HepG2 (cell line): ENCODE measurements at regions not wholly inside any gene's neighbourhood (a gene's known extent, or its start where the extent isn't known, plus 50 kb on each side); places are given as distances from the start of the nearest gene placed in this dataset.

Experiments used
- ATAC-seq: fragments of 200-7000 bp; cut with Tn5 transposase; 3 replicates; pipeline ENCODE4 v1.9.1; 2020; ENCODE audit warnings: mild to moderate bottlenecking, moderate library complexity
- BruUV-seq: library from RNA; stranded (reverse); fragments of 400-500 nt; replicated peaks from 2 replicates; lab custom pipeline; 2021; lab: Mats Ljungman, UMichigan
- CTCF ChIA-PET: fragments of 300-600 bp; formaldehyde crosslinking; extraction: SDS; loops from one replicate; lab custom pipeline; 2021; ENCODE audit warnings: low total read pairs, inconsistent platforms, low intra/inter-chr PET ratio; lab: Yijun Ruan, JAX
- POLR2A ChIA-PET: fragments of 350-600 bp; sonication (Branson Sonifier 250); formaldehyde crosslinking; loops from one replicate; lab custom pipeline; 2020; ENCODE audit warnings: antibody characterized with exemption, inconsistent platforms; lab: Yijun Ruan, JAX
- DNase-seq: peaks from one replicate; pipeline ENCODE4 v3.0.0-alpha.2; 2015; ENCODE audit warnings: low spot score
- FAIRE-seq: peaks from 3 replicates; lab custom pipeline; 2011; peaks lifted over from hg19 to GRCh38; lab: Jason Lieb, UNC
- H2AFZ ChIP-seq: one replicate; pipeline ENCODE4 v1.6.1; 2011; ENCODE audit warnings: low read length, inconsistent platforms
- H3K27ac ChIP-seq: fragments of 300-600 bp; 3 replicates; pipeline ENCODE4 v1.8.0; 2011; ENCODE audit warnings: mixed run types, mild to moderate bottlenecking, mixed read lengths, low read length, inconsistent platforms; ENCODE audit not compliant: insufficient read depth; ENCODE audit errors: extremely low read length
- H3K27me3 ChIP-seq, 2 experiments: fragments of 200-600 bp in 1 of 2; 2 replicates in 1 of 2; 3 replicates in 1 of 2; pipeline versions ENCODE4 v1.6.0 to v1.8.0; 2011; ENCODE audit warnings: low read length in 2 of 2, mild to moderate bottlenecking in 2 of 2, moderate library complexity in 2 of 2, inconsistent platforms in 1 of 2; ENCODE audit not compliant: insufficient read depth in 2 of 2, control insufficient read depth in 1 of 2
- H3K36me3 ChIP-seq, 2 experiments: fragments of 200-600 bp in 1 of 2; replicated peaks in 1 of 2; 2 replicates in 1 of 2; 3 replicates in 1 of 2; pipeline versions ENCODE4 v1.5.1 to v1.8.0; 2011; ENCODE audit warnings: low read length in 2 of 2, inconsistent platforms in 1 of 2; ENCODE audit not compliant: insufficient read depth in 2 of 2, control insufficient read depth in 1 of 2
- H3K4me1 ChIP-seq: 2 replicates; pipeline ENCODE4 v1.5.1; 2012; ENCODE audit warnings: low read length, inconsistent platforms; ENCODE audit not compliant: insufficient read depth
- H3K4me2 ChIP-seq: 2 replicates; pipeline ENCODE4 v1.6.0; 2011; ENCODE audit warnings: low read depth, low read length, inconsistent platforms
- H3K4me3 ChIP-seq, 3 experiments: fragments of 200-600 bp in 1 of 3; sonication (generic), shearing (Covaris generic) in 1 of 3; replicated peaks in 1 of 3; 2 replicates each; pipeline ENCODE4 v1.5.1; 2011 to 2016; ENCODE audit warnings: low read length in 3 of 3, inconsistent platforms in 2 of 3, low read depth in 2 of 3, mild to moderate bottlenecking in 2 of 3, control low read depth in 1 of 3, mixed read lengths in 1 of 3; ENCODE audit not compliant: insufficient read depth in 1 of 3
- H3K79me2 ChIP-seq: one replicate; pipeline ENCODE4 v1.6.1; 2011; ENCODE audit warnings: low read length, inconsistent platforms; ENCODE audit not compliant: insufficient read depth
- H3K9ac ChIP-seq: 2 replicates; pipeline ENCODE4 v1.6.0; 2011; ENCODE audit warnings: mild to moderate bottlenecking, low read depth, low read length, inconsistent platforms; ENCODE audit not compliant: insufficient read depth
- H3K9me3 ChIP-seq: 2 replicates; pipeline ENCODE4 v1.5.1; 2012; ENCODE audit warnings: mild to moderate bottlenecking, low read length
- H4K20me1 ChIP-seq: 2 replicates; pipeline ENCODE4 v1.6.0; 2011; ENCODE audit warnings: inconsistent platforms, mild to moderate bottlenecking, low read length, moderate library complexity; ENCODE audit not compliant: insufficient read depth
- AKAP8 ChIP-seq: sonication (generic); formaldehyde crosslinking; IDR thresholded peaks from 2 replicates; pipeline ENCODE4 v1.5.1; 2020; ENCODE audit warnings: mild to moderate bottlenecking, missing genetic modification reagents
- CREB1 ChIP-seq, 2 experiments: fragments of 450-650 bp in 1 of 2; IDR thresholded peaks; 2 replicates each; pipeline ENCODE4 v1.6.1; 2016 to 2017; ENCODE audit warnings: control low read depth in 1 of 2, mild to moderate bottlenecking in 1 of 2, missing compliant biosample characterization in 1 of 2, missing genetic modification characterization in 1 of 2
- FOXO4 ChIP-seq: sonication (generic); formaldehyde crosslinking; conservative IDR thresholded peaks from 2 replicates; pipeline ENCODE4 v1.8.1; 2023; ENCODE audit warnings: missing genetic modification reagents
- HOMEZ ChIP-seq: IDR thresholded peaks from 2 replicates; pipeline ENCODE4 v1.6.1; 2016; ENCODE audit warnings: low read depth
- IKZF4 ChIP-seq: sonication (generic); formaldehyde crosslinking; IDR thresholded peaks from 2 replicates; pipeline ENCODE4 v1.5.1; 2020; ENCODE audit warnings: borderline replicate concordance, mild to moderate bottlenecking, low read depth, missing genetic modification reagents; ENCODE audit errors: not compliant biosample characterization
- RBFOX2 ChIP-seq: fragments of 200-400 bp; formaldehyde crosslinking; IDR thresholded peaks from 2 replicates; pipeline ENCODE4 v1.6.1; 2017; ENCODE audit warnings: low read depth, mild to moderate bottlenecking, low read length
- ZBTB46 ChIP-seq: sonication (generic); formaldehyde crosslinking; IDR thresholded peaks from 2 replicates; pipeline ENCODE4 v1.4.0; 2020; ENCODE audit warnings: mild to moderate bottlenecking, missing genetic modification reagents, borderline replicate concordance
- ZFP82 ChIP-seq: sonication (generic); formaldehyde crosslinking; IDR thresholded peaks from 2 replicates; pipeline ENCODE4 v1.5.1; 2020; ENCODE audit warnings: mild to moderate bottlenecking, missing genetic modification reagents, borderline replicate concordance
- ZNF224 ChIP-seq: sonication (generic); formaldehyde crosslinking; IDR thresholded peaks from 2 replicates; pipeline ENCODE4 v1.5.0; 2020; ENCODE audit warnings: mild to moderate bottlenecking, missing genetic modification reagents
- ZNF230 ChIP-seq: sonication (generic); formaldehyde crosslinking; IDR thresholded peaks from 2 replicates; pipeline ENCODE4 v1.4.0; 2020; ENCODE audit warnings: mild to moderate bottlenecking, missing genetic modification reagents
- in situ Hi-C: cut with HindIII; loops from 2 replicates; pipeline ENCODE4 v1.10.0; 2017; ENCODE audit warnings: low pct_unique_long_range_greater_than_20kb; ENCODE audit not compliant: extremely low pct_ligation_motif_present
- intact Hi-C: fragments of 100-400 bp; cut with micrococcal nuclease; formaldehyde crosslinking; loops from one replicate; pipeline ENCODE4 v1.10.0; 2022; ENCODE audit not compliant: unreplicated experiment

GRCh38 chrX:3960952-3961351, 247.5 kb upstream of the PRKX start:
- in situ Hi-C loops, result loop anchor here (25.0 kb wide), 1 partner anchor 576 kb away; no protein-coding TSS in a partner anchor
- no peak for FAIRE-seq
- no TSS peak for BruUV-seq

More at GRCh38 chrX:3960952-3961351, 247.5 kb upstream of the PRKX start:
- intact Hi-C loops, result no loop called here
- Histone ChIP-seq H3K4me3 (no peak overlapping the region), H3K4me1 (no peaks in the 10 kb centered on the region), H3K79me2 (no peaks in the 10 kb centered on the region), H3K4me2 (no peak overlapping the region), H3K36me3 (no peaks in the 10 kb centered on the region), H2AFZ (no peak overlapping the region), H3K9me3 (no peaks in the 10 kb centered on the region), H3K9ac (no peak overlapping the region), H3K27me3 (no peaks in the 10 kb centered on the region)
- CTCF ChIA-PET, result no interaction called here
- no peak for ATAC-seq
- POLR2A ChIA-PET, result no interaction called here
- TF ChIP-seq ZBTB46 (CRISPR knock-in tag) (no peak), AKAP8 (CRISPR knock-in tag) (no peak), ZNF230 (CRISPR knock-in tag) (no peak), RBFOX2 (no peak), ZFP82 (CRISPR knock-in tag) (no peak), CREB1 (IDR thresholded peaks at IDR 0.05) (no peak), CREB1 (CRISPR knock-in tag; IDR thresholded peaks at IDR 0.05) (no peak), FOXO4 (CRISPR knock-in tag) (no peak), IKZF4 (CRISPR knock-in tag) (no peak), HOMEZ (CRISPR knock-in tag) (no peak), ZNF224 (CRISPR knock-in tag) (no peak)
- TF ChIP-seq, all 625 proteins: peak for 0
- H3K27ac ChIP-seq, result no peak overlapping the region
- H4K20me1 ChIP-seq, result no peaks in the 10 kb centered on the region
- DNase-seq, result no peak
